GM12891 (cell line): ENCODE measurements at regions not wholly inside any gene's neighbourhood (a gene's known extent, or its start where the extent isn't known, plus 50 kb on each side); places are given as distances from the start of the nearest gene placed in this dataset.

Experiments used
- POLR2A ChIP-seq: IDR thresholded peaks from 2 replicates; pipeline ENCODE4 v1.6.1; 2011; ENCODE audit warnings: low read depth, low read length, control low read depth
- POLR2AphosphoS5 ChIP-seq: IDR thresholded peaks from 2 replicates; pipeline ENCODE4 v1.6.1; 2011; ENCODE audit warnings: low read depth, low read length, control low read depth
- POU2F2 ChIP-seq: IDR thresholded peaks from 2 replicates; pipeline ENCODE4 v1.6.1; 2011; ENCODE audit warnings: low read depth, mild to moderate bottlenecking, control low read depth, low read length, moderate library complexity
- SPI1 ChIP-seq: IDR thresholded peaks from 2 replicates; pipeline ENCODE4 v1.6.1; 2011; ENCODE audit warnings: low read depth, low read length, control low read depth

DNA sequence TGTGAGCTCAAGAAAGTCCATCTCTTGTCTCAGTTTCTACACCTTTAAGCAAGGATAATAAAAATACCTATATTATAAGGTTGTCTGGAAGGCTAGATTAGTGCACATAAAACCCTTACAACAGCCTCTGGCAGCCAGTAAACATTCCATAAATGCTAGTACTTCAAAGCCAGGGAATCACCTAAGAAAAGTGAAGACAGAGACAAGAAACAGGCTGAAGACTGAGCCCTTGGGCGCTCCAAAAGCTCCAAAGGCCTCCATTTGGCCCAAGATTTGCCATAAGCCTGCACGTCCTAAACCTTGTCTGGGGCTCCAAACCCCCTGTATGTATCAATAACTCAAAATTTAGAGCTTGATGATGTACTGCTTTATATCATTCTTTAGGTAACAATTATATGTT lies 52.2 kb upstream of the AKIP1 start:
- TF ChIP-seq POLR2AphosphoS5 (no peak), SPI1 (no peak), POLR2A (no peak), POU2F2 (no peak)
